SK-N-SH (cell line): ENCODE measurements at regions not wholly inside any gene's neighbourhood (a gene's known extent, or its start where the extent isn't known, plus 50 kb on each side); places are given as distances from the start of the nearest gene placed in this dataset.

Experiments used
- CTCF ChIA-PET: fragments of 300-600, 350-600 bp; formaldehyde crosslinking; extraction: SDS; loops from one replicate; lab custom pipeline; 2021; lab: Yijun Ruan, JAX
- POLR2A ChIA-PET: fragments of 350-600 bp; sonication (Branson Sonifier 250); formaldehyde crosslinking; extraction: SDS; loops from one replicate; lab custom pipeline; 2020; ENCODE audit warnings: antibody characterized with exemption, inconsistent platforms; lab: Yijun Ruan, JAX
- DNase-seq: peaks from one replicate; pipeline ENCODE4 v3.0.0; 2012
- H2AFZ ChIP-seq: fragments of 200-600 bp; sonication (generic); 2 replicates; pipeline ENCODE4 v1.8.1; 2016; ENCODE audit warnings: antibody characterized with exemption, mild to moderate bottlenecking, low read depth
- H3F3A ChIP-seq: fragments of 200-600 bp; sonication (generic); replicated peaks from 2 replicates; pipeline ENCODE3; 2016; ENCODE audit warnings: antibody characterized with exemption, mild to moderate bottlenecking; ENCODE audit not compliant: insufficient read depth
- H3K27ac ChIP-seq, 2 experiments: fragments of 200-500 bp in 1 of 2; fragments of 200-600 bp in 1 of 2; sonication (Bioruptor generic) in 1 of 2; sonication (generic), shearing (Covaris generic) in 1 of 2; 2 replicates each; pipeline versions ENCODE4 v1.5.1 to v1.6.1; 2014 to 2016; ENCODE audit warnings: low read depth in 2 of 2, inconsistent platforms in 1 of 2, low read length in 1 of 2, mild to moderate bottlenecking in 1 of 2, mixed read lengths in 1 of 2
- H3K27me3 ChIP-seq: fragments of 200-600 bp; sonication (generic), shearing (Covaris generic); 2 replicates; pipeline ENCODE4 v1.6.1; 2016; ENCODE audit warnings: mixed run types; ENCODE audit not compliant: insufficient read depth
- H3K36me3 ChIP-seq, 2 experiments: fragments of 200-500 bp in 1 of 2; fragments of 200-600 bp in 1 of 2; sonication (Bioruptor generic) in 1 of 2; sonication (generic) in 1 of 2; replicated peaks in 1 of 2; 2 replicates each; pipeline versions ENCODE3 to v1.5.1; 2014 to 2016; ENCODE audit warnings: low read length in 1 of 2, mild to moderate bottlenecking in 1 of 2; ENCODE audit not compliant: insufficient read depth in 2 of 2, control insufficient read depth in 1 of 2
- H3K4me1 ChIP-seq, 2 experiments: fragments of 200-500 bp in 1 of 2; fragments of 200-600 bp in 1 of 2; sonication (Bioruptor generic) in 1 of 2; sonication (generic), shearing (Covaris generic) in 1 of 2; 2 replicates each; pipeline versions ENCODE4 v1.5.1 to v1.6.1; 2014 to 2016; ENCODE audit warnings: low read depth in 1 of 2, low read length in 1 of 2, mixed run types in 1 of 2; ENCODE audit not compliant: insufficient read depth in 2 of 2, control insufficient read depth in 1 of 2
- H3K4me2 ChIP-seq: fragments of 200-600 bp; sonication (generic), shearing (Covaris generic); 2 replicates; pipeline ENCODE4 v1.6.1; 2017; ENCODE audit warnings: mixed run types
- H3K4me3 ChIP-seq, 2 experiments: fragments of 200-500 bp in 1 of 2; fragments of 200-600 bp in 1 of 2; sonication (Bioruptor generic) in 1 of 2; sonication (generic), shearing (Covaris generic) in 1 of 2; 2 replicates each; pipeline versions ENCODE4 v1.5.1 to v1.8.1; 2014 to 2016; ENCODE audit warnings: low read depth in 2 of 2, inconsistent platforms in 1 of 2, low read length in 1 of 2, mild to moderate bottlenecking in 1 of 2, mixed read lengths in 1 of 2, moderate library complexity in 1 of 2
- H3K79me2 ChIP-seq: fragments of 200-600 bp; sonication (generic); 2 replicates; pipeline ENCODE4 v1.8.1; 2017; ENCODE audit warnings: mild to moderate bottlenecking; ENCODE audit not compliant: insufficient read depth
- H3K9ac ChIP-seq: fragments of 200-600 bp; sonication (generic); 2 replicates; pipeline ENCODE4 v1.6.1; 2017; ENCODE audit warnings: mixed run types
- H3K9me2 ChIP-seq: fragments of 200-600 bp; sonication (generic); 2 replicates; pipeline ENCODE4 v1.6.1; 2017; ENCODE audit warnings: mixed run types
- H3K9me3 ChIP-seq: fragments of 200-600 bp; sonication (generic); 2 replicates; pipeline ENCODE4 v1.6.1; 2017; ENCODE audit warnings: mixed run types, mild to moderate bottlenecking, moderate library complexity
- H4K20me1 ChIP-seq: fragments of 200-600 bp; sonication (generic); 2 replicates; pipeline ENCODE4 v1.6.1; 2017; ENCODE audit warnings: mild to moderate bottlenecking, mixed run types; ENCODE audit not compliant: insufficient read depth
- CHD2 ChIP-seq: fragments of 150-350 bp; IDR thresholded peaks from 2 replicates; pipeline ENCODE4 v1.6.1; 2018; ENCODE audit warnings: low read length; ENCODE audit not compliant: partially characterized antibody
- ELF1 ChIP-seq: IDR thresholded peaks from 2 replicates; pipeline ENCODE4 v1.4.0; 2012
- EP300 ChIP-seq, 2 experiments: IDR thresholded peaks; 2 replicates each; pipeline versions ENCODE4 v1.4.0 to v1.6.1; 2012; ENCODE audit warnings: borderline replicate concordance in 1 of 2, low read depth in 1 of 2, low read length in 1 of 2
- EZH2phosphoT487 ChIP-seq: fragments of 200-600 bp; sonication (generic); IDR thresholded peaks from 2 replicates; pipeline ENCODE4 v1.6.1; 2017; ENCODE audit warnings: low read depth, mixed run types, mild to moderate bottlenecking, antibody characterized with exemption, moderate library complexity, borderline replicate concordance
- FOSL2 ChIP-seq: IDR thresholded peaks from 2 replicates; pipeline ENCODE4 v1.4.0; 2012; ENCODE audit warnings: low read depth, mild to moderate bottlenecking, moderate library complexity, borderline replicate concordance
- FOXJ3 ChIP-seq: sonication (generic); formaldehyde crosslinking; IDR thresholded peaks from 2 replicates; pipeline ENCODE4 v1.5.1; 2020; ENCODE audit warnings: mild to moderate bottlenecking, missing genetic modification reagents
- FOXM1 ChIP-seq: IDR thresholded peaks from 2 replicates; pipeline ENCODE4 v1.4.0; 2012; ENCODE audit warnings: low read depth, mild to moderate bottlenecking
- GATA2 ChIP-seq: sonication (generic); formaldehyde crosslinking; IDR thresholded peaks from 2 replicates; pipeline ENCODE4 v1.5.0; 2020; ENCODE audit warnings: mild to moderate bottlenecking, missing genetic modification reagents
- JUND ChIP-seq: IDR thresholded peaks from 2 replicates; pipeline ENCODE4 v1.4.0; 2012
- NFIC ChIP-seq: IDR thresholded peaks from 2 replicates; pipeline ENCODE4 v1.4.0; 2012; ENCODE audit warnings: borderline replicate concordance
- NRF1 ChIP-seq: IDR thresholded peaks from 2 replicates; pipeline ENCODE4 v1.6.1; 2012; ENCODE audit warnings: low read depth, mild to moderate bottlenecking, low read length
- POLR2AphosphoS5 ChIP-seq: IDR thresholded peaks from 2 replicates; pipeline ENCODE4 v1.6.1; 2012; ENCODE audit warnings: low read depth, low read length
- SIN3A ChIP-seq: IDR thresholded peaks from 2 replicates; pipeline ENCODE4 v1.6.1; 2012; ENCODE audit warnings: low read depth, mild to moderate bottlenecking, low read length, moderate library complexity, borderline replicate concordance
- SMC3 ChIP-seq: IDR thresholded peaks from 2 replicates; pipeline ENCODE4 v1.6.1; 2012; ENCODE audit warnings: low read depth, low read length, improper control_type of control experiment
- TCF12 ChIP-seq: IDR thresholded peaks from 2 replicates; pipeline ENCODE4 v1.4.0; 2012
- WGBS: methylation state at CpG from one replicate; pipeline ENCODE4 v1.1.6; 2017; ENCODE audit warnings: low lambda C conversion rate; 5-methylcytosine and 5-hydroxymethylcytosine counted together
- TF ChIP-seq, protein P1 (sequence below): IDR thresholded peaks from 2 replicates; pipeline ENCODE4; 2012
- TF ChIP-seq, protein P2 (sequence below): fragments of 200-600 bp; sonication (generic); IDR thresholded peaks from 2 replicates; pipeline ENCODE4 v1.6.1; 2017; ENCODE audit warnings: antibody characterized with exemption, mild to moderate bottlenecking, moderate library complexity
- TF ChIP-seq, protein P3 (sequence below): fragments of 150-350 bp; IDR thresholded peaks from 2 replicates; pipeline ENCODE4 v1.6.1; 2017; ENCODE audit warnings: antibody characterized with exemption, low read length, low read depth, borderline replicate concordance
- TF ChIP-seq, protein P4 (sequence below): IDR thresholded peaks from 2 replicates; pipeline ENCODE4 v1.4.0; 2012; ENCODE audit warnings: low read depth, borderline replicate concordance
- TF ChIP-seq, protein P5 (sequence below): IDR thresholded peaks from 2 replicates; pipeline ENCODE4 v1.4.0; 2012; ENCODE audit warnings: low read depth

DNA sequence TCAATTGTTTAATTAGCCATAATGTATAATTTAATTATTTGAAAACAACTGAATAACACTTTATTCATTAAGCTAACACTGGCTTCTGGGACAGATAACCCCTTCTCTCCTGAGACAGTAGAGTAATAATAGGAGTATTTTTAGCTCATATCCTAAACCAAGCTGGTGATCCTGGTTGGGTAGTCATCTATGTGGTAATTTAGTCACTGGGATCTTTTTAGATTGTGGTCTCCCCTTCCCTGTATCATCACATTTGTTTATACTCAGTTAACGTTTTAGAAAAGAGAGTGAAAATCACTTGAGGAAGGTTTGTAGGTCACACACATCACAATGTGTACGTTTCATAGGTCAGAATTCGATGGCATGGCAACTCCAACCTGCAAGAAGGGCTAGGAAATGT lies 1356.6 kb upstream of the ADGRL2 start:
- Histone ChIP-seq H3K9ac (no peak overlapping the region), H3F3A (no peaks in the 10 kb centered on the region), H3K4me3 (no peak overlapping the region), H3K4me1 (no peaks in the 10 kb centered on the region; a peak in 1 of 4 replicates), H3K9me2 (no peaks in the 10 kb centered on the region), H3K27ac (no peak overlapping the region), H3K4me2 (no peak overlapping the region), H3K9me3 (no peaks in the 10 kb centered on the region), H3K27me3 (no peaks in the 10 kb centered on the region), H3K79me2 (no peaks in the 10 kb centered on the region), H4K20me1 (no peaks in the 10 kb centered on the region), H3K36me3 (no peaks in the 10 kb centered on the region), H2AFZ (no peak overlapping the region)
- ChIA-PET POLR2A (no interaction called here), CTCF (interaction anchor here (1.1 kb wide), 1 partner anchor 32 kb away, joined by 4 read pairs; no protein-coding TSS in a partner anchor)
- no peak for DNase-seq
- WGBS, result 48% methylated on average over 3 of the region's 3 CpGs
- no peak for TF ChIP-seq FOXM1
- no peak for TF ChIP-seq CHD2
- no peak for TF ChIP-seq GATA2 (CRISPR knock-in tag)
- TF ChIP-seq NRF1, result no peak
- TF ChIP-seq, protein P1, sequence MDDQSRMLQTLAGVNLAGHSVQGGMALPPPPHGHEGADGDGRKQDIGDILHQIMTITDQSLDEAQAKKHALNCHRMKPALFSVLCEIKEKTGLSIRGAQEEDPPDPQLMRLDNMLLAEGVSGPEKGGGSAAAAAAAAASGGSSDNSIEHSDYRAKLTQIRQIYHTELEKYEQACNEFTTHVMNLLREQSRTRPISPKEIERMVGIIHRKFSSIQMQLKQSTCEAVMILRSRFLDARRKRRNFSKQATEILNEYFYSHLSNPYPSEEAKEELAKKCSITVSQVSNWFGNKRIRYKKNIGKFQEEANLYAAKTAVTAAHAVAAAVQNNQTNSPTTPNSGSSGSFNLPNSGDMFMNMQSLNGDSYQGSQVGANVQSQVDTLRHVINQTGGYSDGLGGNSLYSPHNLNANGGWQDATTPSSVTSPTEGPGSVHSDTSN, result no peak
- TF ChIP-seq, protein P2, sequence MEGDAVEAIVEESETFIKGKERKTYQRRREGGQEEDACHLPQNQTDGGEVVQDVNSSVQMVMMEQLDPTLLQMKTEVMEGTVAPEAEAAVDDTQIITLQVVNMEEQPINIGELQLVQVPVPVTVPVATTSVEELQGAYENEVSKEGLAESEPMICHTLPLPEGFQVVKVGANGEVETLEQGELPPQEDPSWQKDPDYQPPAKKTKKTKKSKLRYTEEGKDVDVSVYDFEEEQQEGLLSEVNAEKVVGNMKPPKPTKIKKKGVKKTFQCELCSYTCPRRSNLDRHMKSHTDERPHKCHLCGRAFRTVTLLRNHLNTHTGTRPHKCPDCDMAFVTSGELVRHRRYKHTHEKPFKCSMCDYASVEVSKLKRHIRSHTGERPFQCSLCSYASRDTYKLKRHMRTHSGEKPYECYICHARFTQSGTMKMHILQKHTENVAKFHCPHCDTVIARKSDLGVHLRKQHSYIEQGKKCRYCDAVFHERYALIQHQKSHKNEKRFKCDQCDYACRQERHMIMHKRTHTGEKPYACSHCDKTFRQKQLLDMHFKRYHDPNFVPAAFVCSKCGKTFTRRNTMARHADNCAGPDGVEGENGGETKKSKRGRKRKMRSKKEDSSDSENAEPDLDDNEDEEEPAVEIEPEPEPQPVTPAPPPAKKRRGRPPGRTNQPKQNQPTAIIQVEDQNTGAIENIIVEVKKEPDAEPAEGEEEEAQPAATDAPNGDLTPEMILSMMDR, result no peak
- no peak for TF ChIP-seq SMC3
- no peak for TF ChIP-seq EZH2phosphoT487
- TF ChIP-seq EP300 (IDR thresholded peaks at IDR 0.05; ENCODE audit: borderline replicate concordance in 1 of 2, low read depth in 1 of 2, low read length in 1 of 2), result no peak
- TF ChIP-seq POLR2AphosphoS5, result no peak
- no peak for TF ChIP-seq JUND
- no peak for TF ChIP-seq TCF12
- TF ChIP-seq NFIC, result no peak
- TF ChIP-seq, protein P3, sequence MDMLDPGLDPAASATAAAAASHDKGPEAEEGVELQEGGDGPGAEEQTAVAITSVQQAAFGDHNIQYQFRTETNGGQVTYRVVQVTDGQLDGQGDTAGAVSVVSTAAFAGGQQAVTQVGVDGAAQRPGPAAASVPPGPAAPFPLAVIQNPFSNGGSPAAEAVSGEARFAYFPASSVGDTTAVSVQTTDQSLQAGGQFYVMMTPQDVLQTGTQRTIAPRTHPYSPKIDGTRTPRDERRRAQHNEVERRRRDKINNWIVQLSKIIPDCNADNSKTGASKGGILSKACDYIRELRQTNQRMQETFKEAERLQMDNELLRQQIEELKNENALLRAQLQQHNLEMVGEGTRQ, result no peak
- TF ChIP-seq, protein P4, sequence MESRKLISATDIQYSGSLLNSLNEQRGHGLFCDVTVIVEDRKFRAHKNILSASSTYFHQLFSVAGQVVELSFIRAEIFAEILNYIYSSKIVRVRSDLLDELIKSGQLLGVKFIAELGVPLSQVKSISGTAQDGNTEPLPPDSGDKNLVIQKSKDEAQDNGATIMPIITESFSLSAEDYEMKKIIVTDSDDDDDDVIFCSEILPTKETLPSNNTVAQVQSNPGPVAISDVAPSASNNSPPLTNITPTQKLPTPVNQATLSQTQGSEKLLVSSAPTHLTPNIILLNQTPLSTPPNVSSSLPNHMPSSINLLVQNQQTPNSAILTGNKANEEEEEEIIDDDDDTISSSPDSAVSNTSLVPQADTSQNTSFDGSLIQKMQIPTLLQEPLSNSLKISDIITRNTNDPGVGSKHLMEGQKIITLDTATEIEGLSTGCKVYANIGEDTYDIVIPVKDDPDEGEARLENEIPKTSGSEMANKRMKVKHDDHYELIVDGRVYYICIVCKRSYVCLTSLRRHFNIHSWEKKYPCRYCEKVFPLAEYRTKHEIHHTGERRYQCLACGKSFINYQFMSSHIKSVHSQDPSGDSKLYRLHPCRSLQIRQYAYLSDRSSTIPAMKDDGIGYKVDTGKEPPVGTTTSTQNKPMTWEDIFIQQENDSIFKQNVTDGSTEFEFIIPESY, result no peak
- TF ChIP-seq, protein P5, sequence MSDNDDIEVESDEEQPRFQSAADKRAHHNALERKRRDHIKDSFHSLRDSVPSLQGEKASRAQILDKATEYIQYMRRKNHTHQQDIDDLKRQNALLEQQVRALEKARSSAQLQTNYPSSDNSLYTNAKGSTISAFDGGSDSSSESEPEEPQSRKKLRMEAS, result no peak
- no peak for TF ChIP-seq ELF1
- TF ChIP-seq SIN3A, result no peak
- TF ChIP-seq FOXJ3 (CRISPR knock-in tag), result no peak
- TF ChIP-seq FOSL2, result no peak
